Epithelial cell of proximal tubule (primary cell): ENCODE measurements at regions not wholly inside any gene's neighbourhood (a gene's known extent, or its start where the extent isn't known, plus 50 kb on each side); places are given as distances from the start of the nearest gene placed in this dataset.

Experiments
- DNase-seq: peaks from one replicate; pipeline ENCODE4 v3.0.0-alpha.2; 2011; ENCODE audit warnings: low read depth
- H3K4me3 ChIP-seq: 2 replicates; pipeline ENCODE4 v1.5.1; 2011; ENCODE audit warnings: low read depth, mild to moderate bottlenecking, low read length
- TF ChIP-seq, protein P1 (sequence below): conservative IDR thresholded peaks from 2 replicates; pipeline ENCODE4 v1.5.1; 2012; ENCODE audit warnings: low read depth, mild to moderate bottlenecking, low read length

DNA sequence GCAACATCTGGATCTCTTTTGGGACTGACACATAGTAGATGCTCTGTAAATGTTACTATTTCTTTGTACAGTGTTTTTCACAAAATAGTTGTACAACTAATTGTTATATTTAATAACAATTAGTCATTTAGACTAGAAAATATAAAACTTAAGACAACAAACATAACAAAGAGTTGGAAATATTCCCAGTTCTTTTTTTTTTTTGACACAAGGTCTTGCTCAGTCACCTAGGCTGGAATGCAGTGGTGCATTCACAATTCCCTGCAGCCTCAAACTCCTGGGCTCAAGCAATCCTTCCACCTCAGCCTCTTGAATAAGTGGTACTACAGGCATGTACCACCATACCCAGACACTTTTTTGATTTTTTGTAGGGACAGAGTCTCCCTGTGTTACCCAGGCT, 105.8 kb downstream of the UTRN start:
- TF ChIP-seq, protein P1, sequence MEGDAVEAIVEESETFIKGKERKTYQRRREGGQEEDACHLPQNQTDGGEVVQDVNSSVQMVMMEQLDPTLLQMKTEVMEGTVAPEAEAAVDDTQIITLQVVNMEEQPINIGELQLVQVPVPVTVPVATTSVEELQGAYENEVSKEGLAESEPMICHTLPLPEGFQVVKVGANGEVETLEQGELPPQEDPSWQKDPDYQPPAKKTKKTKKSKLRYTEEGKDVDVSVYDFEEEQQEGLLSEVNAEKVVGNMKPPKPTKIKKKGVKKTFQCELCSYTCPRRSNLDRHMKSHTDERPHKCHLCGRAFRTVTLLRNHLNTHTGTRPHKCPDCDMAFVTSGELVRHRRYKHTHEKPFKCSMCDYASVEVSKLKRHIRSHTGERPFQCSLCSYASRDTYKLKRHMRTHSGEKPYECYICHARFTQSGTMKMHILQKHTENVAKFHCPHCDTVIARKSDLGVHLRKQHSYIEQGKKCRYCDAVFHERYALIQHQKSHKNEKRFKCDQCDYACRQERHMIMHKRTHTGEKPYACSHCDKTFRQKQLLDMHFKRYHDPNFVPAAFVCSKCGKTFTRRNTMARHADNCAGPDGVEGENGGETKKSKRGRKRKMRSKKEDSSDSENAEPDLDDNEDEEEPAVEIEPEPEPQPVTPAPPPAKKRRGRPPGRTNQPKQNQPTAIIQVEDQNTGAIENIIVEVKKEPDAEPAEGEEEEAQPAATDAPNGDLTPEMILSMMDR = no peak
- H3K4me3 ChIP-seq = no peak overlapping the region
- DNase-seq = no peak

DNA sequence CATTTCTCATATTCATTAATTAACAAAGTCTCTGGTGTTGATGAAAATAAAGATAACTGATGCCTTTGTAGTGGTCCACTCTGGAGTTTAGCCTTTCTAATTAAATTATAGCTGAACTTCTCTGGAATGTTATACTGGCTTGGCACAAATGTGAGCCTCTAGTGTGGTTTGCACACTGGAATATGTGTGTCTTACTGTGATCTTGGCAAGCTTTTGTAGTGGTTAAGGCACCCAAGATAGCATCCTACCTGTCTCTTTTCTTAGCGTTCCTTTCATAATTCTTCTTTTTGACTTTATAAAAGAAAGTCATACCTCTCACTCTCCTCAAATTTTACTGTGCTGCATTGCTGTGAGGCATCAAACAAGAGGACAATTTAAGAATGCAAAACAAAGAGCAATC, 107.4 kb downstream of the UTRN start:
- no peak for DNase-seq
- TF ChIP-seq, protein P1 = no peak
- no peak overlapping the region for H3K4me3 ChIP-seq

DNA sequence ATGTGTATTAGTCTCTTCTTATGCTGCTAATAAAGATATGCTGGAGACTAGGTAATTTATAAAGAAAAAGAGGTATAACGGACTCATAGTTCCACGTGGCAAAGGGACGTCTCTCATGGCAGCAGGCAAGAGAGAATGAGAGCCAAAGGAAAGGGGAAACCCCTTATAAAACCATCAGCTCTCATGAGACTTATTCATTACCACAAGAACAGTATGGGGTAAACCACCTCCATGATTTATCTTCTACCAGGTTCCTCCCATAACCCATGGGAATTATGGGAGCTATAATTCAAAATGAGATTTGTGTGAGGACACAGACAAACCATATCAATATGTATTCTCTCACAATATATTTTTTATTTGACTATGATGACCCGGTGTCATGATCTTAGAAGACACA, 109.1 kb downstream of the UTRN start:
- TF ChIP-seq, protein P1 = no peak
- H3K4me3 ChIP-seq = no peak overlapping the region
- DNase-seq = no peak

DNA sequence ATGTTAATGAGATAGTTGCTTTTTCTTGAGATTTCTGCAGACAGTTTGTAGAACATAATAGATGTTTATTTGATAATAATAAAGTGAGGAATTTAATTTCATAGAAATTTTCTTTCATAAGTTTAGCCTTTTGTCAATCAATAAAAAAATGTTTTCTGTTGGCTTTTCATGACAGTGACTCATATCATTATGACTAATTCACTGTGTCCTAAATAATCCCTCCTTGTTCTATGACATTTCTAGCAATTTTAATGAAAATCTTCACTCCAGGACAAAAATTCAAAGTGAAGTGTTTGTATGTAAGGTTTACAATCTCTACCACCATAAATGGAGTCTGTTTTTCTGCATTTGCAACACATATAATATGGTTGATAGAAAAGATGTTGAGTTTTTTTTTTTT, 109.9 kb downstream of the UTRN start:
- no peak for DNase-seq
- H3K4me3 ChIP-seq = no peak overlapping the region
- TF ChIP-seq, protein P1 = no peak

DNA sequence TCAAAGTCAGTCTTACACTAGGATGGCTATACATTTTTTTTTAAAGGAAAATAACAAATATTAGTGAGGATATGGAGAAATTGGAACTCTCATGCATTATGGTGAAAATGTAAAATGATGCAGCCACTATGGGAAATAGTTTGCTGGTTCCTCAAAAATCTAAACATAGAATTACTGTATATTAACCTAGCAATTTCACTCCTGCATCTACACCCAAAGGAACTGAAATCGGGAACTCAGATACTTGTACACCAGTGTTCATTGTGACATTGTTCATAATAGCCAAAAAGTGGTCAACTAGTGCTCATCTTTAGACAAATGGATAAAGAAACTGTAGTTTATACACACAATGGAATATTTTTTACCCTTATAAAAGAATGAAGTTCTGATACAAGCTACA, 110.7 kb downstream of the UTRN start:
- no peak overlapping the region for H3K4me3 ChIP-seq
- TF ChIP-seq, protein P1 = no peak

DNA sequence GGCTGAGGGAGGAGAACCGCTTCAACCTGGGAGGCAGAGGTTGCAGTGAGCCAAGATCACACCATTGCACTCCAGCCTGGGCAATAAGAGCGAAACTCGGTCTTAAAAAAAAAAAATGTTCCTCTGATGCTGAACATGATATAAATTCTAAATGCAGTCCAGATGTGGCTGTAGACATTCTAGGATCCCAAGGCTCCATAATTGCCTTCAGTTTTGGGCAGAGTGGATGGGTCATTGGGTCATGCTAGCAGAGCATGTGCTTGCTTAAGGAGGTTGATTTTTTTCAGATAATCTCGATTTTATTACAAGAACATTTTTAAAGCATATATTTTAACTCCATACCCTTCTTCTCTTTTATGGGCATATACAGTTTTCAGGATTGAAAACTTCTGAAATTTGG, 112.0 kb downstream of the UTRN start:
- H3K4me3 ChIP-seq = no peak overlapping the region
- DNase-seq = no peak
- TF ChIP-seq, protein P1 = no peak

More for the DNA sequence above, 110.7 kb downstream of the UTRN start:
- no peak for DNase-seq

DNA sequence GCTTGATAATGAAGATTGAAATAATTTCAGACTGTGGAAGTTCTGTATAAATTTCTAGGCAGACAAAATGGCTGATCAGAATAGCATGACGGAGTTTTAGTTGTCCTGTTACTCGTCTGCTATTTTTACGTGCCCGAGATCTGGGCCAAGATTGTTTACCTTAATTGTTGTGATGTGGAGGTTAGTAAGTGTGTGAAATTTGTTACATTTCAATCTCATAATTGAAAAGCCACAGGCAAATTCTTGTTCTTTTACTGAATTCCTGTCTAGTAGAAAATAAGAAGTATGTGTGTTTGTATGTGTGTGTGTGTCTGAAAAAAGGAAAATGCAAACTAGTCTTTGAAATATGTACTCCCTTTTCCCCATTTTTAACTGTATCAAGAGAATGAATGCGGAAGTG, 115.2 kb downstream of the UTRN start:
- H3K4me3 ChIP-seq = no peak overlapping the region
- TF ChIP-seq, protein P1 = no peak
- DNase-seq = no peak
